SK-N-MC (cell line): ENCODE measurements at regions not wholly inside any gene's neighbourhood (a gene's known extent, or its start where the extent isn't known, plus 50 kb on each side); places are given as distances from the start of the nearest gene placed in this dataset.

Experiments
- DNase-seq: peaks from one replicate; pipeline ENCODE4 v3.0.0-alpha.2; 2011; ENCODE audit warnings: low read depth, low spot score
- H3K27ac ChIP-seq: fragments of 200-600 bp; sonication (generic); 2 replicates; pipeline ENCODE4 v1.5.1; 2016; ENCODE audit warnings: mixed run types
- H3K36me3 ChIP-seq: fragments of 200-600 bp; sonication (generic); 2 replicates; pipeline ENCODE4 v1.6.1; 2017; ENCODE audit warnings: antibody characterized with exemption, low read length, mixed read lengths; ENCODE audit not compliant: insufficient read depth
- H3K4me3 ChIP-seq: fragments of 200-600 bp; sonication (generic); 2 replicates; pipeline ENCODE4 v1.5.1; 2016
- H3K9ac ChIP-seq: fragments of 200-600 bp; sonication (generic); 2 replicates; pipeline ENCODE4 v1.8.0; 2017; ENCODE audit warnings: mixed run types, mixed read lengths; ENCODE audit not compliant: insufficient read length
- H3K9me3 ChIP-seq: fragments of 200-600 bp; sonication (generic); 2 replicates; pipeline ENCODE4 v1.6.1; 2017; ENCODE audit warnings: low read depth, mild to moderate bottlenecking, antibody characterized with exemption, low read length, moderate library complexity, mixed read lengths
- EZH2 ChIP-seq: fragments of 200-600 bp; sonication (generic); IDR thresholded peaks from one replicate; pipeline ENCODE4 v1.6.1; 2017; ENCODE audit warnings: antibody characterized with exemption
- FOXP2 ChIP-seq: optimal IDR thresholded peaks from 2 replicates; pipeline ENCODE3; 2011; ENCODE audit warnings: mild to moderate bottlenecking, moderate library complexity; ENCODE audit not compliant: insufficient read depth; ENCODE audit errors: extremely low read length, control extremely low read depth
- POLR2AphosphoS5 ChIP-seq: IDR thresholded peaks from 2 replicates; pipeline ENCODE4 v1.6.1; 2012; ENCODE audit warnings: mild to moderate bottlenecking, low read depth, low read length, borderline replicate concordance

DNA sequence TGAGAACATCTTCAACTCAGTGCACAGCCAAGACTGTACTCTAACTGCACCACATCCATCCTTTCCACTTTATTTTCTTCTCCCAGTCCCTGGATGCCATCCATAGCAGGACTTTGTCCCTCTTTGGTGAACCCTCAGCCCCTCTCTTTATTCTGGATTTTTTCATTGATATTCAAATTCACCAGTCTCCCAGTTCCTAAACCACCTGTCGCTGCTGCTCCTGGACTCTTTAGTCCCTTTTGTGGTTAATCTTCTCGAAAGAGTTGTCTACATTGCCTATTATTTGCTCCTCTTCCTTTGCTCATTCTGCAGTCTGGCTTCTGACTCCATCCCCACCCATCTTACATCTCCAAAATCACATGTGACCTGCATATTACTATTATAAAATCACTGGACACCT is 59.4 kb upstream of the ZSWIM6 start:
- no peak for DNase-seq
- Histone ChIP-seq H3K9me3 (no peaks in the 10 kb centered on the region), H3K36me3 (no peaks in the 10 kb centered on the region), H3K4me3 (no peak overlapping the region), H3K27ac (no peak overlapping the region), H3K9ac (no peak overlapping the region)
- TF ChIP-seq EZH2, result no peak
- TF ChIP-seq POLR2AphosphoS5, result no peak
- TF ChIP-seq FOXP2, result no peak

DNA sequence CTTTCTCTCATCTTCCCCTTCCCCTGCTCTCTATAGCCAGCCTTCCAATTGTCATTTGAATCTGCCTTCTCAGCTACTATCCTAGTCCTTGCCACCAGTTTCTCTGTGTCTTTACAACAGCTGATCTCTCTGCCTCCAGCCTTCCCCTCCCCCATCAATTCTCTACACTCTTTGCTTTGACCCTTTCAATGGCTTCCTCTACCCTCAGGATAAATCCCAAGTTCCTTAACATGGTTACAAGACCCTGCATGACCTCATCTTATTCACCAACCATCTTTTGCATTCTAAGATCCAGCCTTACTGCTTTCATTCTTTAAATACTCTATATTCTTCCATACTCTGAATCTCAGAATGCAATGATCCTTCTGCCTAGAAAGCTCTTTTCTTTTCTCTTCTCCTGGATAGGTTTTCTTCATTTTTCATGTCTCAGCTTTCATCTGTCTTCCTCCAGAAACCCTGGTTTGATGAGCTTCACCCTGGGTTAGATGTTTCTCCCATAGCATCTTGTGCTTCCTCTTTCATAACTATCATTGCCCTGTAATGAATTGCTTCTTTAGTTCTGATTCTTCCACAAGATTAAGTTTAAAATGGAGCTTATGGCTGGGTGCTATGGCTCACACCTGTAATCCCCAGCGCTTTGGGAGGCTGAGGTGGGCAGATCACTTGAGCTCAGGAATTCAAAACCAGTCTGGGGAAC is 58.6 kb upstream of the ZSWIM6 start:
- no peak overlapping the region for H3K27ac ChIP-seq
- DNase-seq, result no peak
- TF ChIP-seq POLR2AphosphoS5, result no peak
- TF ChIP-seq EZH2, result no peak
- TF ChIP-seq FOXP2, result no peak
- no peaks in the 10 kb centered on the region for H3K9me3 ChIP-seq
- no peaks in the 10 kb centered on the region for H3K36me3 ChIP-seq
- H3K4me3 ChIP-seq, result no peak overlapping the region
- H3K9ac ChIP-seq, result no peak overlapping the region

GRCh38 chr5:61274511-61274911 is 57.5 kb upstream of the ZSWIM6 start:
- H3K9me3 ChIP-seq, result no peaks in the 10 kb centered on the region
- H3K36me3 ChIP-seq, result no peaks in the 10 kb centered on the region
- H3K27ac ChIP-seq, result peak overlapping the region; percentile 33; the same call in 1 of the 2 replicates
- TF ChIP-seq EZH2 (no peak), POLR2AphosphoS5 (no peak), FOXP2 (no peak)
- DNase-seq, result no peak
- no peak overlapping the region for H3K9ac ChIP-seq
- no peak overlapping the region for H3K4me3 ChIP-seq

GRCh38 chr5:61275841-61276240 is 56.2 kb upstream of the ZSWIM6 start:
- Histone ChIP-seq H3K27ac (peak overlapping the region; percentile 67), H3K4me3 (peak overlapping the region; percentile 3; the same call in 1 of the 2 replicates), H3K9me3 (no peaks in the 10 kb centered on the region), H3K36me3 (no peaks in the 10 kb centered on the region), H3K9ac (no peak overlapping the region)
- no peak for TF ChIP-seq POLR2AphosphoS5
- DNase-seq, result no peak

GRCh38 chr5:61277190-61277589 is 54.9 kb upstream of the ZSWIM6 start:
- no peak for DNase-seq
- Histone ChIP-seq H3K4me3 (no peak overlapping the region), H3K36me3 (no peaks in the 10 kb centered on the region), H3K9me3 (no peaks in the 10 kb centered on the region), H3K27ac (no peak overlapping the region), H3K9ac (peak overlapping the region; percentile 7)
- TF ChIP-seq EZH2 (no peak), FOXP2 (no peak), POLR2AphosphoS5 (no peak)

GRCh38 chr5:61277781-61278180 is 54.3 kb upstream of the ZSWIM6 start:
- Histone ChIP-seq H3K27ac (no peak overlapping the region), H3K36me3 (no peaks in the 10 kb centered on the region), H3K9ac (no peak overlapping the region), H3K4me3 (no peak overlapping the region), H3K9me3 (no peaks in the 10 kb centered on the region)
- DNase-seq, result no peak
- TF ChIP-seq EZH2, result no peak
- no peak for TF ChIP-seq POLR2AphosphoS5
- no peak for TF ChIP-seq FOXP2

- Histone ChIP-seq H3K4me3 (no peak overlapping the region), H3K36me3 (no peaks in the 10 kb centered on the region), H3K9me3 (no peaks in the 10 kb centered on the region), H3K9ac (no peak overlapping the region), H3K27ac (no peak overlapping the region; the same call in 1 of the 2 replicates)
- TF ChIP-seq POLR2AphosphoS5 (no peak), EZH2 (no peak), FOXP2 (no peak)
- no peak for DNase-seq
Measured at GRCh38 chr5:61279725-61280124, 52.3 kb upstream of the ZSWIM6 start.

GRCh38 chr5:61280205-61280604 is 51.9 kb upstream of the ZSWIM6 start:
- Histone ChIP-seq H3K9me3 (no peaks in the 10 kb centered on the region), H3K4me3 (peak overlapping the region; percentile 38), H3K9ac (no peak overlapping the region), H3K27ac (peak overlapping the region; percentile 48; the same call in 1 of the 2 replicates), H3K36me3 (no peaks in the 10 kb centered on the region)
- no peak for TF ChIP-seq POLR2AphosphoS5
- TF ChIP-seq FOXP2, result no peak
- no peak for TF ChIP-seq EZH2
- DNase-seq, result peak; percentile 81
